Glomerular endothelial cell (primary cell): ENCODE measurements at regions not wholly inside any gene's neighbourhood (a gene's known extent, or its start where the extent isn't known, plus 50 kb on each side); places are given as distances from the start of the nearest gene placed in this dataset.
A peak's percentile ranks its signal among the peaks of the same experiment; 100 is the strongest.

Experiments used
- DNase-seq: peaks from one replicate; pipeline ENCODE4 v3.0.0-alpha.2; 2011; ENCODE audit warnings: low read depth, low spot score; ENCODE audit errors: extremely low read depth

- no peak for DNase-seq
Measured at GRCh38 chr2:156834431-156834830, 398.3 kb downstream of the GPD2 start.

DNA sequence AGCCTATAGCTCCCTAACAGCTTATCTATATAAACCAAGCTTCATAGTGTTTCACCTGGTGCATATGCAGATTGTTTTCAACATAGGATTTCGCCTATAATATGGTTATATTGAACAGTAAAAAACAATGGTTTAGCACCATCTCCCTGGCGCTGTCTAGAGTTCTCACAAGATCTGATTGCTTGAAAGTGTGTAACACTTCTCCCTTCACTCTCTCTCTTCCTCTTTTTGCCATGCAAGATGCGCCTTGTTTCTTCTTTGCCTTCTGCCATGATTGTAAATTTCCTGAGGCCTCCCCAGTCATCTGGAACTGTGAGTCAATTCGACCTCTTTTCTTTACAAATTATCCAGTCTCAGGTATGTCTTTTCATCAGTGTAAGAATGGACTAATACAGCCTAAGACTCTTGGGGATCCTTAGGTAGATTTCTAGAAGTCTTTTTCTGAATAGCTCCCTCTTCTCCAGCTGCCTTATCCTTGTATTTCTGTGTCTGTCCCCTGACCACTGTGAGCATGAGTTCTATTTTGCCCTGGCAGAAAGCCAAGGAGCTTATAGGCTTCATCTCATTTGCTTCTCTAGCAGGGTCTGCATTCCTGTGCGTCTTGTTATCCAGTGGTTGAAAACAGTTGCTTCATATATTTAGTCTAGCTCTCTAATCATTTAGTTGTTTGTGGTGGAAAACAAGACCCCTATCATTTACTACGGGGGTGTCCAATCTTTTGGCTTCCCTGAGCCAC lies 401.6 kb downstream of the GPD2 start:
- no peak for DNase-seq

- no peak for DNase-seq
Measured at GRCh38 chr2:156841321-156841720, 405.1 kb downstream of the GPD2 start.

GRCh38 chr2:156845806-156846558 lies 409.8 kb downstream of the GPD2 start:
- no peak for DNase-seq

GRCh38 chr2:156852210-156852609 lies 405.3 kb upstream of the GALNT5 start:
- DNase-seq, result no peak

- no peak for DNase-seq
Measured at GRCh38 chr2:156852681-156853080, 404.8 kb upstream of the GALNT5 start.

- DNase-seq, result no peak
Measured at GRCh38 chr2:156864325-156864724, 393.2 kb upstream of the GALNT5 start.

DNA sequence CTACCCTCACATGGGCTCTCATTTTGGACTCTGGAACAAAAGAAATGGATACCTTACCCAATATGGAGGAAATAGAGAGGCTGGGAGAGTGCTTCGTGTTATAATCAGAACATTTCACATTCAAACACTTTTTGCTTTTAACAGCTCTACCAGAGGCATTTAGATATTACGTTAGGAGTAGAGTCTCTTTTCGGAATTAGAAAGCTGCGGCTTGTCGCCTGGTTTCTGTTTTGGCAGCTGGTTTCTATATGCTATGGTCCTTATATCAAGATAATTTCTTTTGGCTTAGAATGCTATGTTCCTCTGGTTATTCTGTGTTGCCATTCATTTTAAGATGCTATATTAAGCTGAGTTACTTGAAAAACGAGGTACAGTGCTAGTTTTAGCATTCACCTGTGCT lies 392.8 kb upstream of the GALNT5 start:
- no peak for DNase-seq

GRCh38 chr2:156867201-156867600 lies 390.3 kb upstream of the GALNT5 start:
- no peak for DNase-seq

- no peak for DNase-seq
Measured at GRCh38 chr2:156874707-156875106, 382.8 kb upstream of the GALNT5 start.

DNA sequence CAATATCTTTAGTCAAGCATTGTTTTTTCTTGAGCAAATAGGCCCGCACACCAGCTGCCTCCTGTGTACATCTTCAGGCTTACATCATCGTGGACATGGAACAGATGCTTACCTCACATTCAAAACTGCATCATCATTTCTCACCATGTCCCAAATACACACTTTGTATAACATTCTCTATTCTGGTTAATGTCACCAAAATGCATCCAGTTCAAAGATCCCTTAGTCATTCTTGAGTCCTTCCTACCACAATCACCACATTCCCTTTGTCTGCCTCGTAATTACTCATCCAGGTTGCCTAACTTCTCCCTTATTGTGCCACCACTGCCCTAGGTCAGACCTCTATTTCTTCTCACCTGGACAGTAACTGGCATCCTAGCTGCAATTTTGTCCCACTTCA lies 373.7 kb upstream of the GALNT5 start:
- DNase-seq, result no peak

DNA sequence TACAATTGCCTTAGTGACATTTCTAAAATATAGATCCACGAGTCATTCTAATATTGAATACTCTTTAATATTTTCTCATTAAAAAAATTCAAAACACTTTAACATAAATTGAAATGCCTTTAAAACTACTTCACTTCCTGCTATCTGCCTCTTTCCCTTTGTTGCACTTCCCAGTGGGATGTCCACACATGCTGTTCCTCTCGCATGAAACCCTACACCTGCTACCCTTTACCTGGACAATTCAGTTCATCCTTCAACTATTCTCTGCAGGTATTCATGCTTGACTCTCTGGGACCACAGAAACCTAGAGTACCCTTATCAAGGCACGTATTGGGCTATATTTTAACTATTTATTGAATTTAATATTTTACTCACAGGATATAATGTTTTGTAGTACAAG lies 373.3 kb upstream of the GALNT5 start:
- no peak for DNase-seq

DNA sequence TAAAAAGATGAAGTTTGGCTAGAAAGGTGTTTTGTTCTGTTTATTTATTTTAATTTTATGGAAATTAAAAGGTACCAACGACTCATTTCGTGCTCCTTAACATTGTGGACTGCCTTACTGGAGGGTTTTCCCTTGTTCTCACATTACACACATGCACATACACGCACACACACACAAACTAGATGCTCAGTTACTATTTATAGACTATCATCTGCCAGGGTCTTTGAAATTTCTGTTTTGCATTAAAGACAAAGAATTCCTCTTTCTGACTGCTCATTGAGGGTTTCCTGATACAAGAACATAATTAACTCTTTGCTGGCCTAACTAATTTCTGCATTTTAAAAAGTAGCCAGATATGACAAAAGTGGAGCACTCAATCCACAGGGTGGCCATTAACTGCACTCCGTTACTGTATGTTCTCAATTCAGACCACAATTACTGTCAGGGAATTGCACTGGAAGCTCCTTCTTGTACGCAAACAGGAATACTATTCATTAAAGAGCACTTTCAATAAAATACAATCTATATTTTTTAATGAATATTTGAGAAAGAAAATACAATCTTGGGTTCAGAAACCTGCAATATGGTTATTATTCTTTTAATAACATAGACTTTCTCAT lies 366.9 kb upstream of the GALNT5 start:
- no peak for DNase-seq

DNA sequence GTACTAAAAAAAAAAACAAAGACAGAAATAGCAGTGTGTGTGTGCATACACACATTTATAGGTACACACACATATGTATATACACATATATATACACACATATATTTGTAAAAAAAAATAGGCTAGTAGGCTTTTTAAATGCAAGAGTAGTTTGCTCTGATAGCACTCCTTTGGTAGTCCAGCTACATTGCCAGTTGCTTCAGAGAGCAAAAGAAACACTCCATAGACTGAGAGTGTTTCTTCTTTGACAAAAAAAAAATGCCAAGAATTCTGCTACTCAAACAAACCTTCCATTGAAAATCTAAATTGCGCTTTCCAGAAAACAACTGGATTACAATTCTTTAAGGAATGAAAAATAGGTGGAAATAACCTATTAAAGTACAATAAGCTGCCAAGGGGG lies 365.9 kb upstream of the GALNT5 start:
- no peak for DNase-seq

GRCh38 chr2:156892467-156893281 lies 364.8 kb upstream of the GALNT5 start:
- DNase-seq, result peak; percentile 10

- no peak for DNase-seq
Measured at GRCh38 chr2:156896294-156896693, 361.2 kb upstream of the GALNT5 start.

- DNase-seq, result no peak
Measured at GRCh38 chr2:156897548-156897947, 360.0 kb upstream of the GALNT5 start.

- DNase-seq, result no peak
Measured at GRCh38 chr2:156901373-156902031, 356.0 kb upstream of the GALNT5 start.

GRCh38 chr2:156903335-156903734 lies 354.2 kb upstream of the GALNT5 start:
- DNase-seq, result no peak

DNA sequence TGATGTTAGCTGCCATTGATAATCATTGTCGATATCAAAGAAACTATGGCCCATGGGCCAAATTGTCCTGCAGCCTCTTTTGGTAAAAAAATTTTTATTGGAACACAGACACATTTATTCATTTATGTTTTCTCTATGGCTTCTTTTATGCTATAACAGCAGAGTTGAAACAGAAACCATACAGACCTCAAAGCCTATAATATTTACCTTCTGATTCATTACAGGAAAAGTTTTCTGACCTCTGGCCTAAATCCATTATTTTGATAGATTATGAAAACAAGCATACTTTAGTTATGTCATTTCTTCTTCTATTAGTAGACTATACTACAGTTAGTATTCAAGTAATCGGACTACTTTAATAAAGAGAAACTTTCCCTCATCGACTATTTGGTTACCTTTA lies 349.7 kb upstream of the GALNT5 start:
- DNase-seq, result no peak

DNA sequence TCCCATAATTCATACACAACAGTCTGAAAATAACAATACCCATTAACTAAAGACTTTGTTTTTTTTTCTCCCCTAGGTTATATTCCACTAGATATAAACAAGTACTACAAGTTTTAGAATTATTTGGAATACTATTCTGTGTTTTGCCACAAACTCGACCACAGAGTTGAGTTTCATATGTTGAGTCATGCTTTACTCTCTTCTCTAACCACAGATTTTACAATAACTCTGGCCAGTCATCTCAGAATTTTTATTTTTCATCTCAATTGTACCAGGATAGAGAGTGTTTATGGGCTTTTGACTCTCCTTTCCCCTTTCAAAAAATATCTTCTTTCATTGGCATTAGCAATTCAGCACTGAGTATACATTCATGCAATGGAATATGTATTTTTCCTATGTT lies 348.7 kb upstream of the GALNT5 start:
- no peak for DNase-seq
